A549 (cell line): ENCODE measurements at regions not wholly inside any gene's neighbourhood (a gene's known extent, or its start where the extent isn't known, plus 50 kb on each side); places are given as distances from the start of the nearest gene placed in this dataset.
A peak's percentile ranks its signal among the peaks of the same experiment; 100 is the strongest.

Experiments used
- ATOH8 ChIP-seq: fragments of 250-450 bp; sonication (Bioruptor Pico); IDR thresholded peaks from 2 replicates; pipeline ENCODE4 v1.5.0; 2020; ENCODE audit warnings: low read depth, mild to moderate bottlenecking, moderate library complexity
- BCL3 ChIP-seq: fragments of >200 bp; sonication (Bioruptor Twin); formaldehyde crosslinking; IDR thresholded peaks from 3 replicates; pipeline ENCODE4 v1.6.1; 2016
- BHLHE40 ChIP-seq: IDR thresholded peaks from 2 replicates; pipeline ENCODE4 v1.6.1; 2012; ENCODE audit warnings: low read depth, low read length, inconsistent platforms
- CBX2 ChIP-seq: fragments of 200-600 bp; sonication (generic); IDR thresholded peaks from 2 replicates; pipeline ENCODE4 v1.6.1; 2016; ENCODE audit warnings: low read depth, mild to moderate bottlenecking, borderline replicate concordance
- CBX8 ChIP-seq: fragments of 200-600 bp; sonication (generic); IDR thresholded peaks from 2 replicates; pipeline ENCODE4 v1.6.1; 2016
- CHD2 ChIP-seq: fragments of 150-350 bp; IDR thresholded peaks from 2 replicates; pipeline ENCODE4 v1.6.1; 2014; ENCODE audit warnings: low read length; ENCODE audit not compliant: partially characterized antibody
- E2F6 ChIP-seq: IDR thresholded peaks from 2 replicates; pipeline ENCODE4 v1.6.1; 2012; ENCODE audit warnings: low read depth, borderline replicate concordance
- EHMT2 ChIP-seq: fragments of 200-600 bp; sonication (generic); IDR thresholded peaks from 2 replicates; pipeline ENCODE4 v1.6.1; 2016; ENCODE audit warnings: antibody characterized with exemption, low read depth, mild to moderate bottlenecking, moderate library complexity
- ELK1 ChIP-seq: fragments of 150-350 bp; IDR thresholded peaks from 2 replicates; pipeline ENCODE4 v1.6.1; 2014; ENCODE audit warnings: low read depth, mild to moderate bottlenecking, low read length
- EP300 ChIP-seq, 2 experiments: fragments of >200 bp; sonication (Bioruptor Twin); formaldehyde crosslinking; IDR thresholded peaks; 2 replicates in 1 of 2; 3 replicates in 1 of 2; pipeline ENCODE4 v1.6.1; 2016 to 2017
- ESRRA ChIP-seq: fragments of 150-350 bp; IDR thresholded peaks from 2 replicates; pipeline ENCODE4 v1.6.1; 2014; ENCODE audit warnings: mild to moderate bottlenecking, low read length, borderline replicate concordance
- FOXS1 ChIP-seq: fragments of 250-450 bp; sonication (Bioruptor Pico); IDR thresholded peaks from 2 replicates; pipeline ENCODE4 v1.5.0; 2020; ENCODE audit warnings: mild to moderate bottlenecking, moderate library complexity
- GATA3 ChIP-seq: IDR thresholded peaks from 2 replicates; pipeline ENCODE4 v1.6.1; 2012; ENCODE audit warnings: borderline replicate concordance
- HDAC2 ChIP-seq: fragments of 200-600 bp; sonication (generic); IDR thresholded peaks from 2 replicates; pipeline ENCODE4 v1.6.1; 2016
- HEYL ChIP-seq: fragments of 250-450 bp; sonication (Bioruptor Pico); IDR thresholded peaks from 2 replicates; pipeline ENCODE4 v1.8.0; 2021; ENCODE audit warnings: mild to moderate bottlenecking, moderate library complexity
- HMGXB4 ChIP-seq: fragments of 250-450 bp; sonication (Bioruptor Pico); IDR thresholded peaks from 2 replicates; pipeline ENCODE4 v1.5.0; 2021; ENCODE audit warnings: mild to moderate bottlenecking, moderate library complexity, borderline replicate concordance
- HOXA7 ChIP-seq: fragments of 250-450 bp; sonication (Bioruptor Pico); IDR thresholded peaks from 2 replicates; pipeline ENCODE4 v1.5.0; 2020; ENCODE audit warnings: mild to moderate bottlenecking, moderate library complexity
- JUN ChIP-seq, 2 experiments: fragments of >200 bp; sonication (Bioruptor Twin); formaldehyde crosslinking; IDR thresholded peaks; 2 replicates in 1 of 2; 3 replicates in 1 of 2; pipeline ENCODE4 v1.6.1; 2016 to 2017
- JUNB ChIP-seq: fragments of >200 bp; sonication (Bioruptor Twin); formaldehyde crosslinking; IDR thresholded peaks from 2 replicates; pipeline ENCODE4 v1.6.1; 2016
- KDM1A ChIP-seq: fragments of 200-600 bp; sonication (generic); IDR thresholded peaks from 2 replicates; pipeline ENCODE4 v1.6.1; 2016; ENCODE audit warnings: low read depth, mild to moderate bottlenecking
- KDM5A ChIP-seq: fragments of 200-600 bp; sonication (generic); IDR thresholded peaks from 2 replicates; pipeline ENCODE4 v1.6.1; 2016; ENCODE audit warnings: antibody characterized with exemption, mild to moderate bottlenecking
- MAFK ChIP-seq: fragments of 450-650 bp; IDR thresholded peaks from 2 replicates; pipeline ENCODE4 v1.6.1; 2014; ENCODE audit not compliant: partially characterized antibody
- MAZ ChIP-seq: fragments of 150-350 bp; IDR thresholded peaks from 2 replicates; pipeline ENCODE4 v1.6.1; 2014; ENCODE audit warnings: antibody characterized with exemption, low read depth, low read length, borderline replicate concordance
- MYC ChIP-seq: IDR thresholded peaks from 2 replicates; pipeline ENCODE4 v1.6.1; 2012; ENCODE audit warnings: mild to moderate bottlenecking, inconsistent platforms, low read length, improper control_type of control experiment, borderline replicate concordance
- NFE2L2 ChIP-seq: fragments of 150-350 bp; conservative IDR thresholded peaks from 2 replicates; pipeline ENCODE4 v1.6.1; 2014; ENCODE audit warnings: low read length
- NR3C1 ChIP-seq: fragments of >200 bp; sonication (Bioruptor Twin); formaldehyde crosslinking; IDR thresholded peaks from 3 replicates; pipeline ENCODE4 v1.6.1; 2017
- PBX3 ChIP-seq: IDR thresholded peaks from 2 replicates; pipeline ENCODE4 v1.6.1; 2012
- POLR2AphosphoS2 ChIP-seq: conservative IDR thresholded peaks from 2 replicates; pipeline ENCODE4 v1.6.1; 2012; ENCODE audit warnings: low read length, improper control_type of control experiment, inconsistent platforms
- RAD21 ChIP-seq, 2 experiments: fragments of >200 bp in 1 of 2; sonication (Bioruptor Twin) in 1 of 2; formaldehyde crosslinking in 1 of 2; IDR thresholded peaks in 1 of 2; conservative IDR thresholded peaks in 1 of 2; 2 replicates in 1 of 2; 3 replicates in 1 of 2; pipeline ENCODE4 v1.6.1; 2012 to 2018; ENCODE audit warnings: inconsistent platforms in 1 of 2
- RARB ChIP-seq: fragments of 250-450 bp; sonication (Bioruptor Pico); IDR thresholded peaks from 2 replicates; pipeline ENCODE4 v1.8.0; 2021; ENCODE audit warnings: mild to moderate bottlenecking, moderate library complexity
- RFX5 ChIP-seq: fragments of 450-650 bp; IDR thresholded peaks from 2 replicates; pipeline ENCODE4 v1.7.1; 2014; ENCODE audit warnings: antibody characterized with exemption, mild to moderate bottlenecking, moderate library complexity
- SREBF2 ChIP-seq: fragments of 450-650 bp; IDR thresholded peaks from 2 replicates; pipeline ENCODE4 v1.6.1; 2014; ENCODE audit warnings: mild to moderate bottlenecking, moderate library complexity
- TP53 ChIP-seq: fragments of 250-450 bp; sonication (Bioruptor Pico); IDR thresholded peaks from 2 replicates; pipeline ENCODE4 v1.5.0; 2021; ENCODE audit warnings: mild to moderate bottlenecking, moderate library complexity
- ZNF302 ChIP-seq: fragments of 250-450 bp; sonication (Bioruptor Pico); IDR thresholded peaks from 2 replicates; pipeline ENCODE4 v1.9.0; 2021; ENCODE audit warnings: inconsistent platforms, mild to moderate bottlenecking, moderate library complexity

GRCh38 chr7:130912862-130913638 is 179.0 kb upstream of the KLF14 start (continued):
- TF ChIP-seq POLR2AphosphoS2 (no peak), NFE2L2 (no peak), BCL3 (peak; percentile 85; the same call in 2 of the 3 replicates), ZNF302 (CRISPR knock-in tag) (no peak), HMGXB4 (CRISPR knock-in tag) (no peak), KDM5A (no peak), EP300 (IDR thresholded peaks at IDR 0.05) (peak; percentile 80 to 91; a peak in 4 of 5 replicates), BHLHE40 (peak; percentile 81), MAZ (no peak), SREBF2 (no peak), CBX2 (no peak), JUN (IDR thresholded peaks at IDR 0.05) (peak; percentile 91 to 95), KDM1A (no peak), HDAC2 (no peak), RARB (CRISPR knock-in tag) (no peak), ATOH8 (CRISPR knock-in tag) (no peak), ESRRA (no peak), ELK1 (no peak), NR3C1 (no peak), MAFK (no peak), MYC (peak; percentile 89), EHMT2 (no peak), FOXS1 (CRISPR knock-in tag) (no peak), PBX3 (no peak), TP53 (CRISPR knock-in tag) (no peak), CBX8 (no peak), RAD21 (conservative IDR thresholded peaks at IDR 0.05 in 1 of 2, IDR thresholded peaks at IDR 0.05 in 1 of 2) (peak in 1 of 2 experiments; percentile 34; a peak in 2 of 5 replicates), CHD2 (peak; percentile 22), E2F6 (peak; percentile 62; the same call in 1 of the 2 replicates), RFX5 (no peak), HEYL (CRISPR knock-in tag) (no peak), GATA3 (peak; percentile 82; the same call in 1 of the 2 replicates), JUNB (peak; percentile 96), HOXA7 (CRISPR knock-in tag) (0 out of 2 replicates have a peak, but pooled peaks have one; percentile 42)
- TF ChIP-seq, all 56 proteins: peak for 19
